Activated CD4-positive, alpha-beta T cell treated with anti-CD3 and anti-CD28 coated beads for 48 hours (primary cell): ENCODE measurements at regions not wholly inside any gene's neighbourhood (a gene's known extent, or its start where the extent isn't known, plus 50 kb on each side); places are given as distances from the start of the nearest gene placed in this dataset.
"Not testable (repeated sequence)": the region's sequence is repeated elsewhere in the genome, so short reads cannot be mapped to it uniquely, and the experiment has no call there.

Experiments
- DNase-seq: peaks from one replicate; pipeline ENCODE4 v3.0.0-alpha.2; 2020

DNA sequence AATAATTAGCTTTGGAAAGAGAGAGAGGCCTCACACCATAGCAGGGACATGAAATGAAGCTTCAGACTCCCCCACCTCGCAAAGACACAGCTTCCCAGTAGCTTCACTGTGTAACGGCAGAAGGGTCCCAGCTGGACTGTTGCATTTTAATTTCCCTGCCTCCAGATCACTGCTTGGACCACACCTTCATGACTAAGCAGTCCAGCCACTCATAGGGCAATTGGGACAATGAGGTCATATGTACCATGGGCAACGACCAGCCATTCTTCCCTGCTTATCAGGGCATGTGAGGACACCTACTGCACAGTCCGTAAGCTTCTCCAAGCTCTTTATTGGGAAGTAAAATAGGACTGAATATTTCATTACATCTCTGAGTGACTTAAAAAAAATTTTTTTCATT, 183.0 kb downstream of the MREG start:
- DNase-seq = no peak

DNA sequence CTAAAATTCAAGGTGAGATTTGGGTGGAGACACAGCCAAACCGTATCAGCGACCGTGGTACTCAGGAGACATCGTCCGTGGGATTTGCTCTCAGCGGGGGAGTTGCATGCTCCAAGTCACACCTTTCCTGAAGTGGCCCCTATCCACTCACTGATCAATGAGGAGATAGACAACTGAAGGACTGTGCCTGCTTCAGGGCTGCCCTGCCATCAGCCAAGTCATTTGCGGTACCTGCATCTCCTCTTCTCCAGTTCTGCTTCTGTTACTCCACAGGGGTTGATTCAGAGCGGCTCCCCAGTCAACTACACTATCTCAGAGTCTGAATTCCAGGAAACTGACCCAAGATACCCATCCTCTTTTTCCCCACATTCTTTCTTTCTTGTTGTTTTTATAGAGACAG, 184.1 kb downstream of the MREG start:
- DNase-seq = no peak

DNA sequence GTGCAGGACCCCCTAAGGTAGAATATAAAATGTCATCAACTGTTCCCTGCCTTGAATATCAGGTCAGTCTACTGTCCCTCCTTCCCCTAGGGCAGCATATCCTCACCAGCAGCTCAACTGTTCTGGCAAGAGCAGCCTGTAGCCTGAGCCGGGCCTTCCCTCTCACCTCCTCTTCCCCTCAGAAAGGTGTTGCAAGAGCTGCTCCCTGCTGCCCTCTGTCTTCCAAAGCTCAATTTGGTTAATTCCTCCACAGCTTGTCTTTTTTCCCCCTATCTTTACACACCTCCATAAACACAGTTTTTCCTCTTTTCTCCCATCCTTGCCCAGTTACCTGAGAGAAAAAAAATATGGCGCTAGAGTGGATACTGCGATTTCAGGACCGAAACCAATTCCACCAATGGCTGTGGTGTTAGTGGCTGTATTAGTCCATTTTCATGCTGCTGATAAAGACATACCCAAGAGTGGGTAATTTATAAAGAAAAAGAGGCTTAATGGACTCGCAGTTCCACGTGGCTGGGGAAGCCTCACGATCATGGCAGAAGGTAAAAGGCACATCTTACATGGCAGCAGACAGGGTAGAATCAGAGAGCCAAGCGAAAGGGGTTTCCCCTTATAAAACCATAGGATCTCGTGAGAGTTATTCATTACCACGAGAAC, 184.7 kb downstream of the MREG start:
- DNase-seq = peak; percentile 65

DNA sequence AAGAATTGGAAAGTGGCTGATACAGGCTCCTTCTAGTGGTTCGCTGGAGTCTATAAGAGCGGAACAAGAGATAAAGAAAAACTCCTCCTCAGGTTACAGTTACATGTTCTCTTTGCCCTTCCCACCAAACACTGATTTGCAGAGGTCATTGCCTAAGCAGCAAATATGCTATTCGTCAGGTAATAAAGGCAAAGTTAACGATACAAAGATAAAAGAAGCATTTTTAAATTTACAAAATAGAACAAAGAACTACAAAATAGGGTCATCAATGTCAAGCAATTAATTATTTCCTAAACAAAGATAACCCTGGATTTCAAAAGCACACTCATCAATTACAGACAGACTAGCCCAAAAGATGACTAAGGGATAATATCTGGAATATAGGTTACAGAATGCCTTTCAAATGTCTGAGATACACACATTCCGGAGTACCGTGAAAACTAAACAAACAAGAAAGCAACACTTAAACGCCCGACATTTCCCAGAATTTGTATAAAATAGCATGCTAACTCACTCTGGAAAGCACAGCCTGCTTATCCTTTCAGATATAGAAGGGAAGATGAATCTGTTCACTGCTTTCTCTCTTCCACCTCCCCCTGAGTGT, 186.4 kb downstream of the MREG start:
- DNase-seq = no peak

DNA sequence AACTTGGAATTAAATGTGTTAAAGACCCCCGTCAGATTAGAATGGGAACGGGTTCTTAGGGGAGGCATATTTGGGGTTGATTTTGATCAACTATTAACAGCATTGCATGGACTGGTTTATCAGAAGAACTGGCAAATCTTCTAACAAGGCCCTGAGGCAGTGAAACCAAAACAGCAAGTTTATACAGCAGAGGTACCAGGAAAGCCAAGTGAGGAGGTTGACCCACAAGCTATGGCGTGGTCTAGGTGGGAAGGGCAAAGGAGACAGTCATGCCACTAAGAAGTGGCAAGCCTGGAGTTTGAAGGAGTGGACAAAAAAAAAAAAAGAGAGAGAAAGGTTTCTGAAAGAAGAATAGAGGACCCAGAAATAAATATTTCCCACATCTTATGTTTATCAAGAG, 187.0 kb downstream of the MREG start:
- DNase-seq = no peak

DNA sequence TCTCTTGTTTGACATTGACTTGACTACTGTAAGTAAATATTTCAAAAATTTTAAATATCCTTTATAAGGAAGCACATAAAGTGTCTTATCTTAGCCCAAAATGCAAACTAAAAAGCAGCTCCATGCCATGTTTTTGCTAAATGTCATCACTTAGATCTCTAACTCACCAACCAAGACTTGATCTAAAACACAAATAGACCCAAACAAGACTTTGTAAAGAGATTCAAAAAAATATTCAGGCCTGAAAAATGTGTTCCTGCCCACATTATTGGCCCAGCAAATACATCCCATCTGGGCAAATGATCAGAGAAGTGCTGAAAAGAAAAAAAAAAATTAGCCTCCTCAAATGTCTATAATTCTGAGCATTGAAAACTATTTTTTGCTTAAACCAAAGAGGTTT, 187.6 kb downstream of the MREG start:
- no peak for DNase-seq

DNA sequence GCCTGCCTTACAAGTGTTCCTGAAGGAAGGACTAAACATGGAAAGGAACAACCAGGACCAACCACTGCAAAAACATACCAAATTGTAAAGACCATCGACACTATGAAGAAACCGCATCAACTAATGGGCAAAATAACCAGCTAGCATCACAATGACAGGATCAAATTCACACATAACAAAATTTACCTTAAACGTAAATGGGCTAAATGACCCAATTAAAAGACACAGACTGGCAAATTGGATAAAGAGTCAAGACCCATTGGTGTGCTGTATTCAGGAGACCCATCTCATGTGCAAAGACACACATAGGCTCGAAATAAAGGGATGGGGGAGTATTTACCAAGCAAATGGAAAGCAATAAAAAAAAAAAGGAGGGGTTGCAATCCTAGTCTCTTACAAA, 192.1 kb downstream of the MREG start:
- DNase-seq = not testable (repeated sequence)

DNA sequence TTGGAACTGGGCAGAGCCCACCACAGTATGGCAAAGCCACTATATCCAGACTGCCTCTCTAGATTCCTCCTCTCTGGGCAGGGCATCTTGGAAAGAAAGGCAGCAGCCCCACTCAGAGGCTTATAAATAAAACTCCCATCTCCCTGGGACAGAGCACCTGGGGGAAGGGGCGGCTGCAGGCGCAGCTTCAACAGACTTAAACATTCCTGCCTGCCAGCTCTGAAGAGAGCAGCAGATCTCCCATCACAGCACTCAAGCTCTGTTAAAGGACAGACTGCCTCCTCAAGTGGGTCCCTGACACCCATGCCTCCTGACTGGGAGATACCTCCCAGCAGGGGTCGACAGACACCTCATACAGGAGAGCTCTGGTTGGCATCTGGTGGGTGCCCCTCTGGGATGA, 193.6 kb downstream of the MREG start:
- not testable (repeated sequence) for DNase-seq

DNA sequence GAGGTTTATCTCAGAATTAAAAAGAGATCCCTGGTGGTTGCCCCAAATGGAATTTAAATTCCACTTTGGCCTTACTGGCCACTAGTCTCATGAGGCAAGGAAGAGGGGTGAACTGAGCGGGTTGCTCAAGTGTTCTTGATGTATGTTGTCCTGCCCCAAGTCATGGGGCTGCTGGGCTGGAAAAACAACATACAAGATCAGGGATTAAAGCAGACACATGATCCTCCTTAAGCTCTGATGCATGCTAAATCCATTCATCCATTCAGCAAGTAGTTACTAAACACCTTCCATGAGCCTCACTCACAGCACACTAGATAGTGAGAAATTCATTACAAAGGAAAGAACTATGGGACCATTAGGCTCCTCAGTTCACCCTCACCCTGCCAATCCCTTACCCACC, 196.3 kb downstream of the MREG start:
- DNase-seq = no peak

DNA sequence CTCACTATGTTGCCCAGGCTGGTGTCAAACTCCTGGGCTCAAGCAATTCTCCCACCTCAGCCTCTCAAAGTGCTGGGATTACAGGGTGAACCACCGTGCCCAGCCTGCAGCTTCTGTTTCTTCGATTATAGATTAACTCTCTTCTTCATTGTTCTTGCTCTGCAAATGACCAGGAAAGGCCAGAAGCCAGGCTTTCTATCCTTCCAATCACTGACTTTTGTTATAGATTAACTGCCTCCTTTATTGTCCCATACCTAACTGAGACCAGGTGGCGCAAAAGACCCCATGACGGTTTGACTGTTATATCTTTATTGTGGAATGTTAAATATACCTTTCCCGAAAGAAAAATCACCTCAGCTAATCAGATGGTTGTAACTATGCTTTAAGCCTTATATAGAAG, 196.9 kb downstream of the MREG start:
- no peak for DNase-seq

DNA sequence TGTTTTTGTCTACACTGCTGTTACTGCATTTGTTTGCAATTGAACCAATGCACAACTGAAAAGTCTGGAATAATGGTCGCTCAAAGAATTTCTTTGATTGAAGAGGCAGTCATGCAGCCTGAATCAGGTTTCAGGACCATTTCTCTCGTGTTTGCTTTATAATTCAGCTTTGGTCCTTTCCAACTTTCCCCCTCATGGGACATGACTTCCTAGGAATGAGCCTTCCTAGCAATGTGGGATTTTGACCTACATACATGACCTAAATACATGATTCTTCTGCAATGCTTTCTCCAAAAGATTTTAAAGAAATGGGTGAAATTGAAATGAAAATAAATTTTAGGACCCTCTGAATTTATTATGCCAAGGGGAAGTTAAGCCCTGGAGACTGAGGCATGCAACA, 197.4 kb downstream of the MREG start:
- DNase-seq = no peak

DNA sequence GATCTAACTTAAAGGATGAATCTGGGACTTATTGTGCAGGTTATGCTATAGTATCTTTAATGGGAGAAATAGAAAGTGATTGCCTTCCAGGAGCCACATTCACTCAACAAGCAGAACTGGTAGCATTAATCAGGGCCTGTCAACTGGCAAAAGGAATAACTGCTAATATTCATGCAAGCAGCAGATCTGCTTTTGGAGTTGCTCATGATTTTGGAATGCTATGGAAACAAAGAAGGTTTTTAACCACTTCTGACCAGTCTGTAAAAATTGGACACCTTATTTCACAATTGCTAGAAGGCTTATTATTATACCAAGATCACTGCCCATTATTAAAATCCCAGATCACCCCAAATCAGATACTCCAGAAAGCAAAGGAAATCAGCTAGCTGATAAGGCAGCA, 200.4 kb downstream of the MREG start:
- DNase-seq = no peak

DNA sequence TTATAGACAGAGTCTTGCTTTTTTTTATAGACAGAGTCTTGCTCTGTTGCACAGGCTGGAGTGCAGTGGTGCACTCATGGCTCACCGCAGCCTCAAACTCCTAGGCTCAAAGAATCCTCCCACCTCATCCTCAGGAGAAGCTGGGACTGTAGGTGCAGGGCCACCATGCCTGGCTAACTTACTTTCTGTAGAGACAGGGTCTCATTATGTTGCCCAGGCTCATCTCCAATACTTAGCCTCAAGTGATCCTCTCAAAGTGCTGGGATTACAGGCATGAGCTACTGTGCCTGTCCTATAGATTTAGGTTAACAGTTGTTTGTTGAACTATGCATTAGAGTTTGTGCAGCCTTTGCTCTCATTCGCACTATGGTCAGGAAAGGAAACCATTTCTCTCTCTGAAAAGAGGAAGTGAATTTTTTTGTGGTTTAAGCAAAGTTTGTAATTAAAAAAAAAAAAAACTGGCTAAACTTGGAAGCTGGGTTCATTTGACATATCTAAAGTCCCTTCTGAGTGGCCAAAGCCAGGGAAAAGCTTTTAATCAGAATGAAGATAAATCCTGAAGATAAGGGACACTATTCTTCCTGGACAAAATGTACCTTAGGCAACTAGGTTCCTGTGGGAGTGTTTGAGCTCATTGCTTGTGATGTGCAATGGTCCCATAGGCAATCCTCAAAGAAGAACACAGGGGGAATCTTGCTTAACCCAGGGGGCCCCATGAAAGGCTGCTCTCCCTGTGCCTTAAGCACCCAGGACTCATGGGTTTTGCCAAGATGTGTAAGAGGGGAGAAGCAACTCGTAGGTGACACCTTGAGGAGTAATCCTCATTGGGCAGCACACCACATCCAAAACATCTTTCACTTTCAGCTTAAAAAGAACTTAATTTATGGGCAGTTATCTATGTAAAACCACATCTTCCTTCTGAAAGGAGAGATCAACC, 201.7 kb downstream of the MREG start:
- DNase-seq = no peak

DNA sequence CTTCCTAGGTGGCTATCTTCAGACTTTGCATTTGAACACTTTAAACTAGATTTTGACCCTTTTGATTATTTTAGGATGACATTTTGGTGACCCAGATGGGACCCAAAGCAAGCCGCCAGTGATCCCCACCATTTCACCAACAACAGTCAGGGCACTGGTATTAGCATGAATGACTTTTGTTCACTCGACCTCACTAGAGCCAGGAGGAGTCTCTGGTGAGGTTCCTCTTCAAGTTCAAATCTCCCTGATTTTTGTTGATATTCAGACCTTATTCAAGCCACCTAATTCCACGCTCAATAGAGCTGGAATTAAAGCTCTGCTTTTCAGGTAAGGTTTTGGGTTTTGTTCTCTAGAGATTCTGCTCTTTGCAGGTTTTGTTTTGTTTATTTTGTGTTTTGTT, 202.3 kb downstream of the MREG start:
- DNase-seq = no peak

DNA sequence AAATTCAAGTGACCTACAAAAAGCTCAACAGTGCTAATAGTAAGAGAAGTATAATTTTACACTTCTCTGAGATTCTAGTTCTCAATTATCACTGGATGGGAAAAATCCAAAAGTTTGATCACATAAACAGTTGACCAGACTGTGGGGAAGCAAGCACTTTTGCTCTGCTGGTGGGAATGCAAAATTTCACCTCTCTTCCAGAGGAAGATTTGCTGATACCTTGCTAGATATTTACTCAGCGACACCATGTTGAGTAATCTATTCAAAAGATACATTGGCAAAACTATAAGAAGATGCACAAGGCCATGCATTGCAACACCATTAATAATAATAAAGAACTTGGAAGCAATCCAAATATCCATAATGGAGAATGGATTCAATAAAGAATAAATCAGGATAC, 204.4 kb downstream of the MREG start:
- no peak for DNase-seq

DNA sequence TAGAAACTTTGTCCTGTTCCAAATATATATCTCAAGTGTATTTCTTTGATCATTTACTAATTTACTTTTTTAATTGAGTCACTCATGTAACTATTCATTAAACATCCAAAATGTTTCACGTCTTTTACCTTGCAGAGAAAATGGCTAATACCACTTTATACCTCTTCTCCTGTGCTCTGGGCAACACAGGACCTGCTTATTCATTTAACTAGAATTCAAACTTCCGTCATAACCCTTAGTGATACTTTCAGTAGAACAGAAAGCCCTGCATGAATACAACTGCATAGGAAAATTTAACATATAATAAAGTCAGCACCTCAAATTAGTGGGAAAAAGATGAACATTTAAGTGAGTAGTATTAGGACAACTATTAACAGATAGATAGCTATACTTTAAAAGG, 205.2 kb downstream of the MREG start:
- DNase-seq = no peak

DNA sequence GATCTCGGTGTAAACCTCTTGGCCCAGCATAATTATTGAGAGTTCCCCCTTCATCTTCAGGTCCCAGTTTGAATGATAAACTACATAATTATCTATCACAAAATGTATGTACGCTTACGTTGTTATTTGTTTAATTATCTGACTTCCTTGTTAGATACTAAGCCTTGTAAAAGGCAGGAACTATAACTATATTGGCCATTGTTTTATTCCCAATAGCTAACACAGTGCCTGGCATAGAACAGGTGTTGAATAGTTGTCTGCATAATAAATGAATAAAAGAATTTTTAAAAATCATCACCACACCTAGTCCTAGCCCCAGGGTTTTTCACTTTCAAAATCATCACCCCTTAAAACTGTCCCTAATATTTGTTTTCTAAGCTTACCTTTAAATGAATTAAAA, 207.9 kb downstream of the MREG start:
- DNase-seq = no peak

DNA sequence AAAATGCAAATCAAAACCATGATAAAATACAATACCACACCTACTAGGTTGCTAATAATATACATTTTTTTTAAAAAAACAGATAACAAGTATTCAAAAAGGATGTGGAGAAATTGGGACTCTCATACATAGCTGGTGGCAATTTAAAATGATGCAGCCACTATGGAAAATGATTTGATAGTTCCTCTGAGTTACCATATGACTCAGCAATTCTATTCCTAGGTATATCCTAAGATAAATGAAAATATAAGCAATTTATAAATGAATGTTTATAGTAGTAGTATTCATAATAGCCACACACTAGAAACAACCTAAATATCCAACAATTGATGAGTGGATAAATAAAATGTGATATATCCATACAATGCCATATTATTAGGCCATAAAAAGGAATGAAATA, 210.2 kb downstream of the MREG start:
- DNase-seq = no peak

DNA sequence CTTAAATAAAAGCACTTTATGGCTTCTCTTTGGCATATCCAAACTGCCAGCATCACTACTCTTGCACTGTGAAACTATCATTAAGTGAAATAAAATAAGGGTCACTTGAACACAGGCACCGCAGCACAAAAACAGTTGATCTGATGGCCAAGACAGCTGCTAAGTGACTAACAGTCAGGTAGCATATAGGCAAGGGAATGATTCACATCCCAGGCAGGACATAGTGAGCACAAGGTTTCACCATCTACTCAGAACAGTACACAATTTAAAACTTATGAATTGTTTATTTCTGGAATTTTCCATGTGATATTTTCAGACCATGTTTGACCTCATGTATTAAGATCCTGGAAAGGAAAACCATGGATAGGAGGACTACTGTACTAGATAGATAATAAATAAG, 214.2 kb downstream of the MREG start:
- no peak for DNase-seq

DNA sequence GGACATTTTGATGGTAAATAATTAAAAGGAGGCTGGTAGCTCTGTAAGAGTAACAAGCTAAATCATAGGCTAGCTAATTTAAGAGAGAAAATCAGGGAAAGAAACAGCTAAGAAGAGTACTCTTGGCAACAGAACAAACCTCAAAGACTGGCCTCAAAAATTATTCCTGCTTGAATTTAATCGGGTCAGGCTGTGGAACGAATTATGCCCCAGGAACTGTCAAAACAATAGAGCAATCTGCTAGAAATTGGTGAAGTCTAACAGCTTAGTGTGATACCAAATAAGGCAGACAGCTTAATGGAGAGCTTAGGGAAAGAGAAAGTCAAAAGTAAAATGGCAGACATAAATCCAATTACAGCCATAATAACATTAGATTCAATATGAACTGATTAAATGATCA, 215.7 kb downstream of the MREG start:
- no peak for DNase-seq

DNA sequence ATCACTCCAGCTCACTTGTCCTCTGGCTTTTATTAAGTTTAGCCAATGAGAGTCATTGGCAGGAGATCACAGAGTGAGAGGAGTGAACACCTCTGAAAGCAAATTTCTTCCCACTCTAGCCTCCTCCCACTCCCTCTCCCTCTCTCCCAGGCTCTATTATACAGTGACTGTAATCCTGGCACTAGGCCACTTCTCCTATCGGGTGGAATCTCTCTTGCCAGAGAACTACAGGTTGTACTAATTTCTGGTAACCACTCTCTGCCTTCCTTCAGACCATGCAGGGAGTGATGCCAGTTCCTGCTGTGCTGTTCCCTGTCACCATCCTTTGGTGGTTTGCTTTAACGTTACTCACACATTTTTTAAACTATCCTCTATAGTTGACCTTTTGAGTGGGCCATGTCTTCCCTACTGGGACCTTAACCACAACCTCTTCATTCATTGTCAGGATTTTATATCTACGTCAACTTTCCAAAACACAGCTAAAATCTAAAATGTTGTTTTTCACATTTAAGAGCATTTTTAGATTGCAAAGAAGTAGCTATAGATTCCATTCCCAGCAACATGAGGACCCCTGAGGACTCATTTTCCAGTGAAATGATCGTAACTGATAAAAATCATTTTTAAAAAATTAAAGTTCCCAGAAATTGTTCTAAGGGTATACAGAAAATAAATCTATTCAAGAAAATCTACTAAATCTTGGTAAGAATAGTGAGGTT, 217.1 kb downstream of the MREG start:
- DNase-seq = peak; percentile 17

DNA sequence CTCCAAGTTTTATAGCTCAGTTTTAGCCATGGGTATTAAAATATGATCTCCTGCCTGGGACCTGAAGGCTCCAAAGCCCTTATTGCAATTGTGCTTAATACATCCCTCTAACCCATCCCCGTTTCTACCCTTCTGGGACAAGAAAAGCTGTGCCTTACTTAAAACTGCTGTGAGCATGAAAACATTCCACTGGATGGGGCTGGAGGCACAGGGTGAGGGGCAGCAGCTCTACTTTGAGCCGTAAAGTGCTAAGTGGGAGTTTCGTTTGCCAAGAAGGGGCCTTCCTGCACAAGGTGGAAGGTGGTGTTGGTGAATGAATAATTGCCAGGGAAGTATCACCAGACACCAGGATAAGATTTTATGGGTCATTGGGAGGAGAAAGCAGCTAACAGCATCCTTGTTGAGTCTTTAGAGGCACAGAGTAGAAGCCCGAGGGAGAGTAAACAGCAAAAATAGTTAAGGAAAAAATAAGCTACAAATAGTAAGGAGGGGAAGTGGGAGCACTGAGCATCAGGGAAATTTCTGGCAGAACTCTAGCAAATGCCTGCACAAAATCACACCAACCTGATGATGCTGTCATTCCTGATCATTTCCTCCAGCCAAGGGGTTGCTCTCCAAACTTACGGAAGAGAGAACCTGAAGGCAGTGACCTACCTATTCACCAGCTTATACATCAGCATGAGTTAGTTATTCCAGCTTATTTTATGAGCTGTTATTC, 218.4 kb downstream of the MREG start:
- no peak for DNase-seq
